NCI-H2107 treated with DMSO at 0.1 percent for 48 hours (cell line): ENCODE measurements at regions not wholly inside any gene's neighbourhood (a gene's known extent, or its start where the extent isn't known, plus 50 kb on each side); places are given as distances from the start of the nearest gene placed in this dataset.

Experiments
- DNase-seq: peaks from one replicate; lab custom pipeline; 2025; ENCODE audit not compliant: unreplicated experiment; lab: John Stamatoyannopoulos, UW

DNA sequence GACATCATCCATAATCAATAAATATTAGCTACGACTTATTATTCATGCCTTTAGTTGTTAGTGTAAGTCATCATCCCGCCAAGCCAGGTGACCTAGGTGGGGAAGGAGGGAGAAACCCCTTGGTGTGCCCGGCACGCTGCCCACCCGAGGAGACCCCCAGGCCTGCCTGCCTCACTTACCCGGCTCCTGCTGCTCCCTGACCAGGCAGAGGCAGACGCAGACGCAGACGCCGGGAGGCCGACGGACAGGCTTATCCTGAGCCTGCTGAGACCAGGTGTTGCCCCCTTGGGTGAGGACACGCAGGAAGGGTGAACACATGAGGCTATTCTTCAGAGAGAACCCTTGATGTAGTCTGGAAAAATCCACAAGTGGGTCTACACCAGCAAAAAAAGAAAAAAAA is 401.8 kb downstream of the GALR1 start:
- DNase-seq, result no peak

DNA sequence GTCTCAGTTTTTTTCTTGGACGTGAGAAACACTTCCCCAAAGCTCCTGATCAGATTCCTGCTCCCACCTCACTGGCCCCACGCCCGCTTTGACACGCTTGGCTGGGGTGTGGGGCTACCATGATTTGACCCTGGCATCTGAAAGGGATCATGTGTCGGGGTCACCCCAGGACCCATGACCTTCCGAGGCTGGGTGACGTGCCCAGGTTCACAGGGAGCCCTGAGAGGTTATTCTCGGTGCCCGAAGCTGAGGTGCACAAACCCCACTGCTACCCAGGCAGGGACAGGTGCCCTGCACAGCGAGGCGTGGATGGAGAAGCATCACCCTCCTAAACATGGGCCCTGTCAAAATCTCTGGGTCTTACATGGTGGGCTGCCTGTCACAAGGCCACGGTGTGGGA is 404.1 kb downstream of the GALR1 start:
- no peak for DNase-seq

DNA sequence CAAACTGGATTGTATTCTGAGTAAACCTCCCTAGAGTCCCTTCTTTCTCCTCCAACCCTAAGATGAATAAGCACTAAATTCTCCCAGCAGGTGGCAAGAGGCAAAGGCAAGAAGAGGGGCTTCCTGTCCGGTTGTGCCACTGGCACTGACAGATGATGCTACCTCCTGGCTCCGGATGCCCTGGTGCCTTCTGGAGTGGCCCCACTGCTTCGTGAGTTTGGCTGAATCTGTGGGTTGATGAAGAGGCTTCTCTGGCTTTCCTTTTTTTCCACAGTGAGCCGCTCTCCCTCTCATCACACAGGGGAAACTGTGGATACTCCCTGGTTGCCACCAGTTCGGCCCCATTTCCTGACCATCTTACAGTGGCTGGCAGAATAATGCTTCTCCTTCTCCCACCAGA is 404.7 kb downstream of the GALR1 start:
- DNase-seq, result no peak

DNA sequence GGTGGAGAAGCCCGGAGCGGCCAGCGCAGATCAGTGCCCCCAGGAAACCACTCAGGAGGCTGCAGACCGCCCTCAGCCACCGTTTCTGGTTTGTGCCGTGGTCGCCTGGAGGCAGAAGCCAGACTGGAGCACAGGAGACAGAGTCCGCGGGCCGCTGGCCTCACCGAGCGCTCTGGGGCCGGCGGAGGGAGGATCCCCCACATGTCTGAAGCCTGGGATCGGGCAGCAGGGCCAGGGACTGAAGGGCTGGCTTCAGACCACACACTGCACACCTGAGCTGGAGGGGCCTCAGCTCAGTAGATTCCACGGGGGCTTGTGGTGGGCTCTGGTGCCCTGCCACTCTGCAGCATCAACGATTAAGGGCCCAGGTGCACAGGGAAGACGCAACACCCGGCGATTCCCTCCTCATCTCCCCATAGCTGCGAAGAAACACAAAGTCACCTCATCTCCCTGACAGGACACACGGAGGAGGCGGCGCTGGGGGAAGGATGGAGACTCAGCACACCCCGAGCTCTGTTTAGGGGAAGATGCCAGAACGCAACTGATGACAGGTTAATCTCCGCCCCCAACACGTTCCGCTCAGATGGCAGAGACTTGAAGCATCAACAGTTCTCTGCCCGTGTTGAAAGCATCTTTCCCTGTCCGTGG is 408.1 kb downstream of the GALR1 start:
- DNase-seq, result no peak

DNA sequence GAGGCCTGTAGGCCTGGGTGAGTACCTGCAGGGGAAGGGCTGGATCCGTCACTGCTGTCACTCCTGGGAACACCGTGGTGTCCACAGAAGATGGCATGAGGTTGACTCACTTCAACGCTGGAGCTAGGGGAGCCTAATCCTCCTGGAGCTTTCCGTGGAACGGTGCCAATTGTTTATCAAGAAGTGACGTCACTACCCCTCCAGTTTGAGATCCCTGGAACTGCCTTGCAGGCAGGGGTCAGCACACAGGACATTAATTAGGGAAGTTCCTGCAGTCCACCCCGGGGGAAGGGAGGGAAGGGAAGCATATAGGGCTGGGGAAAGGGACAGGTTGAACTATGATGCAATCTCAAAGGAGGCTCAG is 408.6 kb downstream of the GALR1 start:
- DNase-seq, result no peak

DNA sequence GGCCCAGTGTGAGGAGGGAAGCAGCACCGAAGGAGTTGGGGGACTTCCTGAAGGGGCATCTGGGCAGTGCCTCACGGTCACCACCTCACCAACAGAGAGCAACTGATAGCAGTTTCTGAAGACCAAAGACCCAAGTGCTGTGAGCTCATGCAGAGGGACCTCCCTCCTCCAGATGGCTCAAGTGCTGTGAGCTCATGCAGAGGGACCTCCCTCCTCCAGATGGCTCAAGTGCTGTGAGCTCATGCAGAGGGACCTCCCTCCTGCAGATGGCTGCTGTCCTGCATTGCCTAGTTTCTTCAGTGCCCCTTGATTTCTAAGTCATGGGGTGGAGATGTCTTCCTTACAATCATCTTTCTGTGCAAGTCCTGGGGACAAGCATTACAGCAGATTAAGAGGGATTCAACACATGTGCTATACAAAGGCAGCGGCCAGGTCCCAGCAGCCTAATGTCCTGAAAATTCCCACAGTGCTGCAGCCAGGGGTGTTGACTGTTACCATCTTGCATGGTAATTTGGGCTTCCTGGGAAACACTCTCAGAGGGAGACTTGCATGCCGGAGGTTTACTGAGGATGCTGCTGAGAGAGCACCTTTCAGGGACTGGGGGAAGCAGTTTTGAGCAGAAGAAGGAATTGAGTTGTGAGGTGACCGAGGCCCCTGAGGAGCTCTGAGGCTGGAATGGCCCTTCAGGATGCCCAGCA is 409.3 kb downstream of the GALR1 start:
- no peak for DNase-seq

DNA sequence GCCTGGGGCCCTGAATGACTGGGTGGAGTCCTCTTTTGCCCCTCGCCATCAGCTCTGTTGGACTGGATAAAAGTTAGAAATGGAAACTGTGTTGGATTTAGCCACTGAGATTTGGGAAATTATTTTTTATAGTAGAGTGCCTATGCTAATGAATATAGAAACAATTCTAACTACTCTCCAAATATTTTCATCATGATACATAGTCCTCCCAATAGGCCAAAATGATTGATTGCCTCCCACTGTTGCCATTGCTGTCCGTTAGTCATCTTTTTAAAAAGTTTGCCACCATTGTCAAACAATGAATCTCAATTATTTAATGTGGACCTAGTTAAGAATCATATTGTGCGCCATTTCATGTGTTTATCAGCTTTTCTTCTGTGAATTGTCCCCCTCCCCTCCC is 417.0 kb downstream of the GALR1 start:
- DNase-seq, result no peak

DNA sequence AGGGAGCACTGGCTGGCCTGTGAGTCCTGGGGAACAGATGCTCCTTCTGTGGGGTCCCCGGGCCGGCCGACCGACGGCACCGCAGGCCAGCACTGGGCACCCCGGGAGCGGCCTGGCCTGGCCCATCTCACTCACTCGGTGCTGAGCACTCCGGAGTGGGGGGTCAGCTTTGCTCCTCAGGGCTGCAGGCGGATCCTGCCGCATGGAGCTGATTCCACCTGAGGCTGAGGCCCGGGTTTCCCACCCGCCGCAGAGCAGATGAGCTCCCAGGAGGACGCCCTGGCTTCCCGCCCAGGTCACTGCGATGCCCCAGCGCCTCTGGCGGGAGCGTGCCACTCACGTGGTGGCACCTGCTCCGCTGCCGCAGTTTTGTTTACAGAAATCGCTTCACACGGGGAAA is 418.6 kb downstream of the GALR1 start:
- no peak for DNase-seq

DNA sequence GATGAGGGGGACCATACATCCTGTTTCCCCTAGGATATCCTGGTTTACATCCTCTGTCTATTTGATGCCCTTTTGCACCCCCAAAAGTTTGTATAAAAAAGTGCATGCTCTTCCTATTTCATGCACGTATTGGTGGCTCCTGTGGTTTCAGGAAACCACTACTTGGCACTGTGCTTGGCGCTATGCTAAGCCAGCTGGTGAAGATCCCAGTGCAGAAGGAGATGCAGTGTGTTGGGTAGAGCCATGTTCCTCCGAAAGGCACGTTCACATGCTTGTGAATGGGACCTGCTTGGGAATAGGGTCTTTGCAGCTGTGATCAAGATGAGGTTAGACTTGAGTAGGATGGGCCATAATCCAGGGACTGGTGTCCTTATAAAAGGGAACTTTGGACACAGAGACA is 419.7 kb downstream of the GALR1 start:
- no peak for DNase-seq

DNA sequence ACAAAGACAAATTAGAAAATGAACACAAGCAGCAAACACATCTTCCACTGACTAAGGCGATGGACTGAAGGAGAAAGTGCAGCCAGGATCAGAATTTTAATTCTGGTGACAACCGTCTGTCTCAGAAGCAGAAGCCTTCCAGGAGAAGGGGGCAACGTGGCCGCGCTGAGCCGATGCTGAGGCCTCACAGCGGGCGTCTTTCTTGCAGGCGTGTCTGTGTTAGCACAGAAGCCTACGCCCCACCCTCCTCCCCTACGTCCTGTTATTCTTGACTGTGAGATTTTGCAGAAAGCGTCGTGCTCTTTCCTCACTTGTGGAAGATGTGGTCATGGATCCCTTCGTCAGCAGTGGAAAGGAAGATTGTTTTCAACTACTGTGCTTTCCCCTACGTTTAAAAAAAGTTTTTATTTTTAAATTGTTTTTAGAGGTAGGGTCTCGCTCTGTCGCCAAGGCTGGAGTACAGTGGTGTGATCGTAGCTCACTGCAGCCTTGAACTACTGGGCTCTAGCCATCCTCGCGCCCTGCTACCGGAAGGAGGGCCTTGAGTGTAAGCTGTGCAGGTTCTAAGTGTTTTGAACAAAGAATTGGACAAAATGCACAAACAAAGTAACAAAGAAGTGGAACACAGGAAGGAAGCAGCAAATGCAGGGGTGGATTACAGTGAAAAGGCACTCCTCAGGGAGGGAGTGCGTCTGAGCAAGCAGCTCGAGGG is 422.0 kb downstream of the GALR1 start:
- no peak for DNase-seq

DNA sequence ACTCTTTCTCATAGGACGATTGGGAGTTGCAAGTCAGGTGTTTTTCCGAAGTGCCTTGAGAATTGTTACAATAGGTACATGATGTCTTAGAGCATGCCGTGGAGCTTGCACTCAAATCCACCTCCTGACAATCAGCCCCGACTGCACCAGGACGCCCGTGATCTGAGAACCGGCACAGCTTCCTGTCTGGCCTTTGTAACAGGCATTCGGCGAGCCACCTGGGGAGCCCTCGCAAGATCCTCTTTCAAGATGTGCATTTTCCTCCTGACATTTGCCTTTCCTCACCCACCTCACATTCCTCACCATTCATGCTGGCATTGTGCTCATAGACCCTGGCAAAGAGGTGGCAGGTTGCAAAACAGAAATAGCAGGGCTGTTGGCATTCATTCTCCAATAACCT is 427.3 kb downstream of the GALR1 start:
- no peak for DNase-seq

DNA sequence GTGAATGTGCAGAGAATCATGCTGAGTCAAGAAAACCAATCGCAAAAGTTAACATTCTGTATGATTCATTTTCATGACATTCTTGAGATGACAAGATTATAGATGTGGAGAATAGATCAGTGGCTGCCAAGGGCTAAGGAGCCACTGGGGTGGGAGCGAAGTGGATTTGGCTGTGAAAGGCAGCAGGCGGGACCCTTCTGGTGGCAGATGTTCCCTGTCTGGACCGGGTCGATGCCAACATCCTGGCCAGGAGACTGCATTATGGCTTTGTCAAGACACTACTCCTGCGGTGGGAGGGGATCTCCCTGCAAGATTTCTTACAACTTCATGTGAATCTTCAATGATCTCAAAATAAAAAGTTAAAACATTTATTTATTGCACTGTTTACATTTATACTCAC is 427.9 kb downstream of the GALR1 start:
- no peak for DNase-seq

DNA sequence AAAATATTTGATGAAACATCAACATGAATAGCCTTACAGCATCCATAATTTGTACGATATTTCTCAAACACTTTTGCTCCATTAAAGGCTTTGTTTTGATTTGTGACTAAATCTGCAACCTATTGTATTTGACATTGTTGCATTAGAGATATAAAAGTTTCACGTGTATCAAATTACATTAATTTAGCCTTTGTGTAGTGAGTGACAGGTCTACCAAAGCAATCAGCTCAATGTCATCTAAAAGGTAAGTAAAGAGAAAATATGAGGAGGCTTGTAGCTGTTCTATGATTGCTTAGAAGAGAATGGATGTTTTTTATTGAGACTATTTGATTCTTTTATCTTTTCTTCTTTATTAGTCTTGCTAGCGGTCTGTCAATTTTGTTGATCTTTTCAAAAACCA is 430.2 kb downstream of the GALR1 start:
- DNase-seq, result no peak

DNA sequence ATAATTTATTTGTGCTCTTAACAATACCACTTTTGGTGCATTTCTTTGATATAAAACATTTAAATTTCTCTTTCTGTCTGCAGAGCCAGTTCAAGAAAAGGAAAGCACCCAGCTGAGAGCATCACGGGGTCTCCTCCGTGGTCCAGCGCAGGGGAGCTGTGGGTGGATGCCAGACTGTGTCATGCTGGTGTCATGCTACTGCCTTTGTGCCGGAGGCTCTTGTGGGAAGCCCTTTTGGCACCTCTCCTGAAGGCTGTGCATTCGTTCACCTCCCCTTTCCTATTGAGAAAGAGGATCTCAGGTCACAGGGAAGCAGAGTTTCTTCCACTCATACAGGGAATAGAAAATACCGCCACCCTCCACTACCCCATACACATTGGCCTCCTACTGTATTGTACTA is 450.4 kb downstream of the GALR1 start:
- DNase-seq, result no peak

DNA sequence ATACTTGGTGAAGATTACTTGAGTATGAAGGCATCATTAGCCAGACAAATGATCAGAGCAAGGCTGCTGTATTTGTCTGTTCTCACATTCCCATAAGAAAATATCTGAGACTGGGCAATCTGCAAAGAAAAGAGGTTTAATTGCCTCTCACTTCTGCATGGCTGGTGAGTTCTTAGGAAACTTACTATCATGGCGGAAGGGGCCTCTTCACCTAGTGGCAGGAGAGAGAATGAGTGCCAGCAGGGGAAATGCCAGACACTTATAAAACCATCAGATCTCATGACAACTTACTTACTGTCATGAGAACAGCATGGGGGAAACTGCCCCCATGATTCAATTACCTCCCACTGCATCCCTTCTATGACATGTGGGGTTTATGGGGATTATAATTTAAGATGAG is 452.3 kb downstream of the GALR1 start:
- no peak for DNase-seq

DNA sequence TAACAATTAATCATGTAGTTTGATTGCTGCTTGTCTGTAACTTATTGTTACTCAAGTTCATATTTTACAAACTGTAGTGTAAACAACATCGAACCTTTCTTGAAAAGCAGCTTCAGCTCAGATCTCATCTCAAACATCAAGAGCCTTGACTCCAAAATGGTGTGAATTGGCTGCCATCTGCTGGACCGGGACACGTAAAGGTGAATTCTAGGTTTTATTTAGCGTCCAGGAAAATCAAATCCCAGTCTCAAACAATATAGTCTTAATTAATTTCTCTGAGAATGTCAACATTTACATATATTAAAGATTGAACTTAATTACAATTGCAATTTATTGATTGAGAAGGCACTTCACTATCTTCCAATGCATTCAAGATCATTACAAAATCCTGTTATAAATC is 453.0 kb downstream of the GALR1 start:
- DNase-seq, result peak; percentile 77

DNA sequence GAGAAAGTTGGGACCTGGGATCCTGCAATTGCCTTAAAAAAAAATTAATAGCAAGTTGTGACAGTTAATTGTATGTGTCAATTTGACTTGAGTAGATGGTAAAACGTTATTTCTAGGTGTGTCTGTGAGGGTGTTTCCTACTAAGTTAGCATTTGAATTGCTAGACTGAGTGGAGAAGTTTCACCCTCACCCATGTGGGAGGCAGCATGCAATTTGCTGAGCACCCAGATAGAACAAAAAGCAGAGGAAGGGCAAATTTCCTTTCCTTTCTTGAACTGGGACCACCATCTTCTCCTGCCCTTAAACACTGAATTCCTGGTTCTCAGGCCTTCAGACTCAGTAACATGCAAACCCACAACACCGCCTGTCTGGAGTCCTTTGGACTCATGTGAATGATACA is 455.7 kb downstream of the GALR1 start:
- DNase-seq, result no peak

DNA sequence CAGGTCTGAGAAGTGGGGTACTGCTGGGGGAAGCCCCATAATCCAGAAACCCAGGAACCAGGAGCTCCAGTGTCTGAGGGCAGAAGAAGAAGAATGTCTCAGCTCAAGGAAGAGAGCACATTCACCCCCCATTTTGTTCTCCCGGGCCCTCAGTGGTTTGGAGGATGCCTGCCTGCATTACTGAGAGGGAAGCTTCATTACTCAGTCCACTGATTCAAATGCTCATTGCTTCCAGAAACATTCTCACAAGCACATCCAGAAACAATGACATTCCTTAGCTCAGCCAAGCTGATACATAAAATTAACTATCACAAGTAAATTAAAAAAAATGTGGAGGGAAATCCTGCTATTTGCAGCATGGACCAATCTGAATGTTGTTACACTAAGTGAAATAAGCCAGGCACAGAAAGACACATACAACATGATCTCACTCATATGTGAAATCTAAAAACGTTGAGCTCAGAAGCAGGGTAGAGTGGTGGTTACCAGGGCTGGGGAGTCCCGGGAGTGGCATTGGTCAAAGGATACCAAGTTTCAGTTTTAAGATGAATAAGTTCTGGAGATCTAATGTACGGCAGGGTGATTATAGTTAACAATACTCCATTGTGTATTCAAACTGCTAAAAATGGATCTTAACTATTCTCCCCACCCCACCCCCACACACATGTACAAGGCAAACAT is 459.3 kb downstream of the GALR1 start:
- no peak for DNase-seq

DNA sequence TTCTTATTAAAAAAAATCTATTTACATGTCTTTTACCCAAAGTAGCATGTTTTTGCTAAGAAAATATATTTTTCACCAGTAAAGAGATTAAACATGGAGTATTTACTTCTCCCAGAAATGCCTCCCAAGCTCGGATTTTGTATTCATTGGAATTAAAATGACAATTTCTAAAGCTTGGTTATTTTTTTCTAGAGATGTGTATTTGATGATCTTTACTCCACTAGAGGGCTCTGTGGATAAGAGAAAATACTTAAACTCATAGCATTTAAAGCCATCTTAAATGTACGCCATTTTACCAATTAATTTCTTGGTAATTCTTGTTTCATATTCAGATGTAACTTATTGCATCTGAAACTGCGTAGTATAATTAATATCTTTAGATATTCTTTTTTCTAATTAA is 461.4 kb downstream of the GALR1 start:
- DNase-seq, result no peak

DNA sequence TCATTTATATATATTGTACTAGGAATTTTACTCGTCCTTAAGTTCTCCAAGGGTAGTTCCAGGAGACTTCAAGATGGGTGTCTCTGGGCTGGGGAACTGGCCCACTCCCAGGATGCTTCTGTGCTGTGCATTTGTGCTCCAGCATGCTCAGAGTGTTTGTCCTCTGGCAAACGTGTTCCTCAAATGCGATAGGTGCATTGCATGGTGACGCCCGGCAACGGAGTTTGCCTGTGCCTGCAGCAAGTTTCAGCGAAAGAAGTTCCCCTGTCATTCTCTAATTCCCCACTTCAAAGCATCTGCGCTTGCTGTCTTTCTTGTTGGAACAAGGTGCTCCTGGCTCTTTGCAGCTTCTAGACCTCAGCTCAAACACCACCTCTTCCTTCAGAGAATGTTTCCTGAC is 465.1 kb downstream of the GALR1 start:
- no peak for DNase-seq

DNA sequence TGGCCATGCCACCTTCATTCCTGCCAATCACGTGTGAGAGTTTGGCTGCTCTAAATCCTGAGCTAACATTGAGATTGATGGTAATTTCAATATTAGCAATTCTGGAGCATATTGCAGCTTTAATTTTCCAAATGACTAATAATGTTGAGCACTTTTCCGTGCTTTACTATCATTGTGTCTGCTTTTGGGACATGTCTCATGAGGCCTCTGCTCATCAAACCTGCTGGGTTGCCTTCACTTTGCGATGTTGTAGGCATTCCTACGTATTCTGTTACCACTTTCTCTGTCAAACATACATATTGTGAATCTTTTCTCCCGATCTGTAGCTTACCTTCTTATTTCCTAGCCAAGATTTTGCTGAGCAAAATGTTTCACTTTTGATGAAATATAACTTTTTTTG is 466.6 kb downstream of the GALR1 start:
- DNase-seq, result no peak

DNA sequence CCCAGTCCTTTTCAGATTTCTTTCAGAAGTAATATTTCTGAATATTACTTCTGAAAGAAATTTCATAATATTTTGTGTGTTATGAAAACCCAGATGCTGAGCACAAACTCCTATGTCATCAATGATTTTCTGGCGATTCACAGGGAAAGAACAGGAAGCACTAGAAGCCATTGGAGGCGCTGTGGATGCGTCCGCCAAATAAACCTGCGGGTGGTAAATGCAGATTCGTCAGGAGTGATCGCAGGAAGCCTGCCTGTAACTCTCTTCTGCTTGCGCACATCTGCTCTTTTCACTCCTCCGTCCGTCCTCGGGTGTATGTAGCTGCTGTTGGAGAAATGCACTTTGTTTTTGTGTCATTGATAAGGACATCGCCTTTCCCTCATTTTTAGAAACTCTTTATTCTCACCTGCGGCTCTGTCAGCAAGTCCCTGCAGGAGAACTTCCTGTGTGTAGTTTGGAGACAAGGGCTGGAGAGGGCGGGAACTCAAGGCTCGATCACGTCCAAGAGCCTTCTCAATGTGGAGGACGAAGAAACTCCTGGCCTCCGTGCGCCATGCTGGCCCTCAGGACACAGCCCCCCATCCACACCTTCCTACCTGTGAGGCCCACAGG is 483.8 kb downstream of the GALR1 start:
- DNase-seq, result no peak
